GM18499 (cell line): ENCODE measurements at regions not wholly inside any gene's neighbourhood (a gene's known extent, or its start where the extent isn't known, plus 50 kb on each side); places are given as distances from the start of the nearest gene placed in this dataset.
"Not testable (repeated sequence)": the region's sequence is repeated elsewhere in the genome, so short reads cannot be mapped to it uniquely, and the experiment has no call there.

Experiments
- ATAC-seq: cut with Tn5 transposase; IDR thresholded peaks from one replicate; pipeline ENCODE4 v1.9.1; 2021; ENCODE audit warnings: moderate number of reproducible peaks; ENCODE audit not compliant: insufficient read depth, unreplicated experiment

- no peak for ATAC-seq
These were observed 156.6 kb downstream of the SKIDA1 start for GRCh38 chr10:21368728-21369425.

- no peak for ATAC-seq
These were observed 157.4 kb downstream of the SKIDA1 start for GRCh38 chr10:21368022-21368582.

GRCh38 chr10:21366108-21366507 lies 159.4 kb downstream of the SKIDA1 start:
- ATAC-seq, result not testable (repeated sequence)

DNA sequence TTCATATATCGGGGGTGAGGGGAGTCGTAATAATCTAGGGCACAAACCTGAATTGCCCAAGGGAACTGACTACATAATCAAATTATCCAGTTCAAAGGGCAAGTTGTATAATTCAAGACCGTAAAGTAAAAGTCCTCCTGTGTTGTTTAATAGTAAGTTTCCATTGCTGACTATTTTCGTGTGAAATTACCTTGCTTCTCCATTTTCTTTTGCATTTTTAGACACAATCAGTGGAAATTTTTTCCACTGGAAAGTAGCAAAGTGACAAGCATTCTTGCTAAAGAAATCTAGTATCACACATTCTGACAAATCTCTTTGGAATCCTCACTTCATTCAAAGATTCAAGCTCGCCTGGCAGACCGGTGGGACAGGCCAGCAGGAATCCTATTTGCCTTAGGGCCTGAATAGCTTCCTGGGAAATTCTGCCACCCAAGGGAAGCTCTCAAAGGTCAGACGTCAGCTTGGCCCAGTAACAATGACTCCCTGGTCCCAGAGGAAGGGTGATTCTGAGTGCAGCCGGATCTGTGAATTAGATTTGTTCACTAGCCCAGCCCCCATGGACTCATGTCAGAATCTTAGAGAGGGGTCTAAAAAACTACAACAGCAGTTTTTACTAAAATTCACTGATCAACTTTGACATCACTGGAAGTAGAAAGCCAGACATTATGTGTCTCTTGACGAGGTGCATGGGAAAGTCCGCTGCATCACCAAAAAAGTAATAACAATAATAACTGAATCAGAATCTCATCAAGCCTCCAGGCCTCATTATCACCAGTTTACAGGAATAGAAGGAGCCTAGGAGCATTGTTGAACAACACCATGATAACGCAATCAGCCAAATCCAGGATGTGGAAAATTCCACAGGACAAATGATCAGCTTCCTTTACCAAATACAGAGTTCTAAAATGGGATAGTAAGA lies 161.0 kb downstream of the SKIDA1 start:
- ATAC-seq, result no peak

DNA sequence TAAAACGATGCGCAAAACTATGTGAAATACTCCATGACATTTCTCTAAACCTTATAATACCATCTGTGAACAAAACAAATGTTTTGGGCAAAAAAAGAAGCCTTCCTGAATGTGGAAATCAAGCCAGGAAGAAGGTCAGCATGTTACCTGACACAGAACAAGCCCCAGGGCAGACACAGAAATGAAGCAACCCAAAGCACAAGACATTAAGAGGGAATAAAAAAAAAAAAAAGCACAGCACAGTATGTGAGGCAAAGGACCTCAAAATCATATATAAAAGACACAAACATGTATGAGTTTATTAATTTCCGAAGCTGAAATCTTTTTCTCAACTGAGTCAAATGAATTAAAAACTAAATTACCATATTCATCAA lies 161.8 kb downstream of the SKIDA1 start:
- ATAC-seq, result no peak

DNA sequence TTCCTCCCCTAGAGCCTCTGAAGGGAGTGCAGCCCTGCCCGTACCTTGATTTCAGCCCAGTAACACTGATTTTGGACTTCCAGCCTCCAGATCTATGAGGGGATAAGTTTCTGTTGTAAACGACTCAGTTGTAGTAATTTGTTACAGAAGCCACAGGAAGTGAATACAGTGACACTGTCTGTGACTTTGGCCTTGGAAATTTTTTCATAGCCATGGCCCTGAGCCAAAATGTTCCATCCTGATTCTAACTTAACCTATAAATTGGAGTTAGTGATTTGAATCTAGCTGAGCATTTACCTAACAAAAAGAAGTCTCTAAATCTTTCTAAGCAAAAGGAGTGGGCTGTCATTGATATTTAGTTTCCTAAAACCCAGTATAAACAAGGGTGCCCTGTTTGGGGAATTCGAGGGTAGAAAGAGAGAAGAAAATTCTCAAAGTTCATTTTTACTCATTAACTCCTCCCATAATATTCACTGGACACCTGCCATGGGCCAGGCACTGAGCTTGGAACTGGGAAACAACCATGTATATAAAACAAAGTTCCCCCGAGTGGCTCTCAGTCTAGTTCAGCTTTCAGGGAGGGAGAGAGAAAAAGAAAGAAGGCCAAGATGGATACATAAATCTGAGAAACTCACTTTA lies 162.3 kb downstream of the SKIDA1 start:
- no peak for ATAC-seq

DNA sequence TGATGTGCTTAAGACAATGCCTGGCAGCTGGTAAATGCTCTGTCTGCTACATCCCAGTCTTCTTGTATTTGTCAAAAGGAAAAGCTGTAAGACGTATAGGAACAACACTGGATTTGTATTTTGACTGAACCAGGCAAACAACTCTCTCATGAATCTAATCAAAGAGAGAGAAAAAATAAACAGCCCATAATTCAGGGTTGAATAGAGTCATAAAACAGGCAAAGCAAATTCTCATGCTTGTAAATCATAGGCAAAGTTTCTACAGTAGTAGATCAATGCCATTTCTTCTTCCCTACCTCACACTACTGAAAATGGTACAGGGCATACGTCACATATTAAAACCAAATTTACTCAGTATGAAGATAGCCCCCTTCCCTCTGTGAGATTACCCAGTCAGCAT lies 166.3 kb downstream of the SKIDA1 start:
- no peak for ATAC-seq

DNA sequence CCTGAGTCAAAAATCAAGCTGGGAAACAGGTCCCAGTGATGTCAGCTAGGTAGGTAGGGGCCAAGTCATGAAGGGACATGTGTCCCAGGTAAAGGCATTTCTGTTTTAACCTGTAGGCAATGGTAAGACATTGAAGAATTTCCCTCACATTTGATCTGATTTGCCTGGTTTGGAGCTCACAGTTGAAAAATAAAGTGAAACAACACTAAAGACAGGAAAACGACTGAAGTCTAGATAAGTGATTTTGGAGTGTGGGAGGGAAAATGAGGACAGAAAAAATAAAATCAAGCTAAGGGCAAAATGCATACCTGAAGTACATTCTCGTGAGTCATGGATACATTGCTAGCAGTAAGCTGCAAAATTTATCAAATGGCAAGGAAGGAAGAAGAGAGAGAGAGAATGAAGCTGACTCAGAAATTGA lies 169.9 kb downstream of the SKIDA1 start:
- ATAC-seq, result no peak

DNA sequence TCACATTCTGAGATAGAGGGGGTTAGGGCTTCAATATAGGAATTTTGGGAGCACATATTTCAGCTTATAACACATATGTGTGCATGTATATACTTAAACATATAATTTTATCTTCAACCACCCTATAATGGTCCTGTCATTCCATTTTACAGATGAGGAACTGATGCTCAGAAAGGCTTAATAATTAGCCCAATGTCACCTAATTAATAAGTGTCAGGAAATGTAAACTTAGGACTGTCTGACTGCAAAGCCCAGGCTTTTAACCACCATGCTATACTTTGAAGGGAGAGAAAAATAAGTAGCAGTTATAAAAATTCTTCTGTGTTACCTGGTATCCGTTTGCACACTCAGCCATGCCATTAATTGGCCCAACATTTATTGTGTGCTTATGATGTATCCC lies 172.6 kb downstream of the SKIDA1 start:
- no peak for ATAC-seq

- not testable (repeated sequence) for ATAC-seq
These were observed 173.9 kb downstream of the SKIDA1 start for GRCh38 chr10:21351594-21351993.

GRCh38 chr10:21349912-21350286 lies 175.6 kb downstream of the SKIDA1 start:
- ATAC-seq, result no peak

DNA sequence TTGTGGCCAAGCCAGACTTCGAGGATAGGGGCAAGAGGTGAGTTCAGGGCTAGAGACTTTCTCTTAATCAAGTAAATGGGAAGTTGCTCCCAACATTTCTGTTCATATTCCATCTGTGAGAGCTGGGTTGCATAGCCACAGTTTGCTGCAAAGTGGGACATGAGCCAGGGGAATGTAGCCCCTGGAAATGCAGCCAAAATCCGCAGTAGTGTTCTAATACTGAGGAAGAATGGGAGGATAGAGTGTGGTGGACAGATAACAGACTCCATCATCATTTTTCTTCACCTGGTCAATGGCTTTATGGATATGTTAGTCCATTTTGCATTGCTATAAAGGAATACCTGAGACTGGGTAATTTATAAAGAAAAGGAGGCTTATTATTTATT lies 177.7 kb downstream of the SKIDA1 start:
- ATAC-seq, result no peak

- ATAC-seq, result no peak
These were observed 178.3 kb downstream of the SKIDA1 start for GRCh38 chr10:21347043-21347784.

DNA sequence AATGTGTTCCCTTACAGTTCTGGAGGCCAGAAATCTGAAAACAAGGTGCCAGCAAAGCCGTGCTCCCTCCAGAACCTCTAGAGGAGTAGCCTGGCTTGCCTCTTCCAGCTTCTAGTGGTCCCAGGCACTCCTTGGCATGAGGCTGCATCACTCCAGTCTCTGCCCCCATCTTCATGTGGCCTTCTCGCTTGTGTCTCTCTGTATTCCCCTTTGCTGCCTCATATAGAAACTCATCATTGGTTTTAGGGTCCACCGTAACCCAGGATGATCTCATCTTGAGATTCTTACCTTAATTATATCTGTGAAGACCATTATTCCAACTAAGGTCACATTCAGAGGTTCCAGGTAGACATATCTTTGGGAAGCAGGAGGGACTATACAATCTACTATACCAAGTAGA lies 182.4 kb downstream of the SKIDA1 start:
- ATAC-seq, result no peak

GRCh38 chr10:21342499-21342898 lies 183.0 kb downstream of the SKIDA1 start:
- ATAC-seq, result not testable (repeated sequence)

- ATAC-seq, result no peak
These were observed 185.2 kb downstream of the SKIDA1 start for GRCh38 chr10:21340331-21340730.

DNA sequence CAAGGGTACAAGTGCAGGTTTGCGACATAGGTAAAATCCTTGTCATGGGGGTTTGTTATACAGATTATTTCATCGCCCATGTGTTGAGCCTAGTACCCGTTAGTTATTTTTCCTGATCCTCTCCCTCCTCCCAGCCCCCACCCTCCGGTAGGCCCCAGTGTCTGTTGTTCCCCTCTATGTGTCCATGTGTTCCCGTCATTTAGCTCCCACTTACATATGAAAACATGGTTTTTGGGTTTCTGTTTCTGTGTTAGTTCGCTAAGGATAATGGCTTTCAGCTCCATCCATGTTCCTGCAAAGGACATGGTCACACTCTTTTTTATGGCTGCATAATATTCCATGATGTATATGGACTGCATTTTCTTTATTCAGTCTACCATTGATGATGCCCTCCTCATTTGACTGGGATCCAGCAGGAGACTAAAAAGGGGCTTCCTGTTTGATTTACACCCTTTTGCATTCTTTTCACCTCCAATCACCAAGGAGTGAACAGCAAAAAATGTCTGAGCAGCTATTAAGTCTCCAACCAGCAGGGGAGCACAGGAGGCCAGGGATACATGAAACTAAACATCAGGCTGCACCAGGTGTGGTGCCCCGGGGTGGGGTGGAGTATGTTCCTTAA lies 188.2 kb downstream of the SKIDA1 start:
- ATAC-seq, result no peak

DNA sequence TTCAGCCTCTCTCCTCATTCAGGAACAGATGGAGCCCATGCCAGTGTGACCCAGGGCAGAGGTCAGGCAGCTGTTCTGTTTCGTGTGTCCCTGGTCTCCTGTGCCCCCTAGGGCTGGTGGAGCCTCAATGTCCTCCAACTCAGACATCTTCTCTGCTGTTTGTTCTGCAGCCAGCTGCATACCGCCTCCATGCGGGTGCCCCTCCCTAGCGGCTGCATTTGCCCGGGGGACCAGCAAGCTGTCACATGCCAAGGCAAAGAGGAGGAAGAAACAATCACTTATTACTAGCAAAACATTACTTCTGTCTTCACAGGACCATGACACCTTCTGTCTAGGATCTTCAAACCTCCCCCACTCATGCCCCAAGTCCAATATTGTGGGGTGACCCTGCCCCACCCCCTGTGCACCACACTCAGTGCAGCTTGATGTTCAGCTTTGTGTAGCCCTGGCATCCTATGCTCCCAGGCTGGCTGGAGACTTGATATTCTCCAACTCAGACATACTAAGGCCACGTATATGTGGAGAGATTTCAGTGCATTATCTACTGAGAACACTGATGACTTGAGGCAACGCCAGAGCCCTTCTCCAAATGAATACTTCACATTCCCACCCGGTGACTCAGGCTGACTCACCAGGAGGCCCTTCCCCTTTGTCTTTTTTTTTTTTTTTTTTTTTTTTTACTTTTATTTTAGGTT lies 188.9 kb downstream of the SKIDA1 start:
- no peak for ATAC-seq
